ENCODE measurements at regions not wholly inside any gene's neighbourhood (a gene's known extent, or its start where the extent isn't known, plus 50 kb on each side); places are given as distances from the start of the nearest gene placed in this dataset.

GRCh38 chr12:58299371-58299770 is 358.0 kb downstream of the ATP23 start:
- TF ChIP-seq POLR2AphosphoS5 (IDR thresholded peaks at IDR 0.05; ENCODE audit: low read depth, low read length): no peak
- TF ChIP-seq TAF1 (IDR thresholded peaks at IDR 0.05; ENCODE audit: low read depth, low read length): no peak
- no peak for TF ChIP-seq PAX5 (IDR thresholded peaks at IDR 0.05; ENCODE audit: insufficient read depth, low read length, severe bottlenecking)
